DND-41 (cell line): ENCODE measurements at regions not wholly inside any gene's neighbourhood (a gene's known extent, or its start where the extent isn't known, plus 50 kb on each side); places are given as distances from the start of the nearest gene placed in this dataset.

Experiments
- CTCF ChIP-seq: IDR thresholded peaks from 2 replicates; pipeline ENCODE4 v1.5.1; 2012; ENCODE audit warnings: borderline replicate concordance, low read length, moderate library complexity, mild to moderate bottlenecking; ENCODE audit not compliant: poor library complexity, severe bottlenecking; ENCODE audit errors: extremely low read depth
- EZH2 ChIP-seq: IDR thresholded peaks from 3 replicates; pipeline ENCODE4 v1.6.1; 2012; ENCODE audit warnings: borderline replicate concordance, low read depth, mild to moderate bottlenecking, moderate library complexity, low read length, inconsistent platforms; ENCODE audit not compliant: severe bottlenecking

GRCh38 chr13:79749566-79749965 lies 268.6 kb downstream of the NDFIP2 start:
- TF ChIP-seq CTCF (no peak), EZH2 (no peak)
